H1 (cell line): ENCODE measurements at regions not wholly inside any gene's neighbourhood (a gene's known extent, or its start where the extent isn't known, plus 50 kb on each side); places are given as distances from the start of the nearest gene placed in this dataset.

Experiments
- CTCF ChIA-PET: fragments of 300-600 bp; sonication (Branson Sonifier 250); formaldehyde crosslinking; loops from one replicate; lab custom pipeline; 2021; ENCODE audit not compliant: partially characterized antibody; lab: Charles Lee
- POLR2A ChIA-PET: fragments of 300-600 bp; sonication (Branson Sonifier 250); formaldehyde crosslinking; loops from one replicate; lab custom pipeline; 2021; ENCODE audit warnings: inconsistent platforms; ENCODE audit not compliant: partially characterized antibody; lab: Charles Lee
- DNase-seq, 2 experiments: peaks; one replicate each; pipeline versions ENCODE4 v3.0.0 to v3.0.0-alpha.2; 2010 to 2022; ENCODE audit warnings: low spot score in 2 of 2, low read depth in 1 of 2, mixed read lengths in 1 of 2
- FAIRE-seq: peaks from 2 replicates; lab custom pipeline; 2011; peaks lifted over from hg19 to GRCh38; lab: Jason Lieb, UNC
- H2AFZ ChIP-seq: 2 replicates; pipeline ENCODE4 v1.8.1; 2012; ENCODE audit warnings: low read length, inconsistent platforms
- H2AK5ac ChIP-seq: 2 replicates; pipeline ENCODE4 v1.6.1; 2013; ENCODE audit warnings: low read depth, low read length
- H2BK120ac ChIP-seq: replicated peaks from 2 replicates; pipeline ENCODE3; 2013; ENCODE audit warnings: low read depth, low read length, inconsistent platforms
- H2BK12ac ChIP-seq: 2 replicates; pipeline ENCODE4 v1.6.1; 2013; ENCODE audit warnings: low read depth, low read length
- H2BK15ac ChIP-seq: 2 replicates; pipeline ENCODE4 v1.6.1; 2013; ENCODE audit warnings: low read length
- H2BK20ac ChIP-seq: 2 replicates; pipeline ENCODE4 v1.6.1; 2013; ENCODE audit warnings: low read length
- H2BK5ac ChIP-seq: 2 replicates; pipeline ENCODE4 v1.6.1; 2013; ENCODE audit warnings: low read depth, low read length
- H3K14ac ChIP-seq: 2 replicates; pipeline ENCODE4 v1.6.1; 2013; ENCODE audit warnings: inconsistent platforms; ENCODE audit not compliant: insufficient read length
- H3K18ac ChIP-seq: 2 replicates; pipeline ENCODE4 v1.6.1; 2013; ENCODE audit warnings: low read length; ENCODE audit errors: extremely low read depth
- H3K23ac ChIP-seq: 2 replicates; pipeline ENCODE4 v1.6.1; 2013; ENCODE audit warnings: inconsistent platforms; ENCODE audit not compliant: insufficient read length
- H3K23me2 ChIP-seq: 2 replicates; pipeline ENCODE4 v1.6.1; 2013; ENCODE audit warnings: low read depth, low read length
- H3K27ac ChIP-seq: 2 replicates; pipeline ENCODE4 v1.6.1; 2011; ENCODE audit warnings: low read depth, low read length, inconsistent platforms
- H3K27me3 ChIP-seq, 4 experiments: replicated peaks in 1 of 4; 1 replicate in 1 of 4; 2 replicates in 3 of 4; pipeline versions ENCODE4 v1.6.1 to v1.8.1; 2011 to 2013; ENCODE audit warnings: low read length in 3 of 4, mild to moderate bottlenecking in 3 of 4, inconsistent platforms in 2 of 4, mixed read lengths in 2 of 4, moderate library complexity in 1 of 4; ENCODE audit not compliant: control insufficient read depth in 3 of 4, insufficient read depth in 3 of 4; ENCODE audit errors: extremely low read depth in 1 of 4
- H3K36me3 ChIP-seq, 4 experiments: 2 replicates each; pipeline versions ENCODE4 v1.6.1 to v1.8.1; 2011 to 2013; ENCODE audit warnings: mild to moderate bottlenecking in 4 of 4, low read length in 3 of 4, moderate library complexity in 2 of 4, control low read depth in 1 of 4, inconsistent platforms in 1 of 4; ENCODE audit not compliant: insufficient read depth in 4 of 4, control insufficient read depth in 2 of 4
- H3K4ac ChIP-seq: replicated peaks from 2 replicates; pipeline ENCODE3; 2013; ENCODE audit warnings: low read length, low read depth, mixed read lengths, inconsistent platforms; ENCODE audit not compliant: insufficient read length
- H3K4me1 ChIP-seq, 4 experiments: replicated peaks in 1 of 4; 1 replicate in 1 of 4; 2 replicates in 3 of 4; pipeline versions ENCODE4 v1.6.1 to v1.8.1; 2011 to 2013; ENCODE audit warnings: low read length in 3 of 4, inconsistent platforms in 2 of 4, mixed read lengths in 1 of 4; ENCODE audit not compliant: insufficient read depth in 4 of 4, control insufficient read depth in 3 of 4
- H3K4me2 ChIP-seq, 2 experiments: 2 replicates each; pipeline versions ENCODE4 v1.6.1 to v1.8.1; 2011 to 2013; ENCODE audit warnings: low read depth in 2 of 2, low read length in 2 of 2, control low read depth in 1 of 2, inconsistent platforms in 1 of 2, mild to moderate bottlenecking in 1 of 2; ENCODE audit not compliant: insufficient read depth in 1 of 2
- H3K4me3 ChIP-seq, 4 experiments: fragments of 200-600, 300-600 bp in 1 of 4; sonication (generic), shearing (Covaris generic), sonication (Bioruptor Twin) in 1 of 4; 2 replicates each; pipeline versions ENCODE4 v1.5.1 to v1.8.1; 2011 to 2016; ENCODE audit warnings: low read length in 4 of 4, low read depth in 3 of 4, control low read depth in 2 of 4, inconsistent platforms in 2 of 4, mild to moderate bottlenecking in 2 of 4, mixed read lengths in 1 of 4, moderate library complexity in 1 of 4; ENCODE audit not compliant: insufficient read depth in 2 of 4; ENCODE audit errors: extremely low read depth in 1 of 4
- H3K56ac ChIP-seq: replicated peaks from 2 replicates; pipeline ENCODE3; 2013; ENCODE audit warnings: low read depth, mild to moderate bottlenecking, mixed read lengths, low read length, inconsistent platforms; ENCODE audit not compliant: insufficient read length
- H3K79me1 ChIP-seq: 2 replicates; pipeline ENCODE4 v1.6.1; 2013; ENCODE audit warnings: low read depth, low read length, control low read depth
- H3K79me2 ChIP-seq, 2 experiments: 2 replicates each; pipeline versions ENCODE4 v1.6.1 to v1.8.1; 2012 to 2013; ENCODE audit warnings: low read length in 2 of 2, mild to moderate bottlenecking in 2 of 2, inconsistent platforms in 1 of 2; ENCODE audit not compliant: insufficient read depth in 2 of 2, control insufficient read depth in 1 of 2
- H3K9ac ChIP-seq, 4 experiments: replicated peaks in 1 of 4; 1 replicate in 1 of 4; 2 replicates in 3 of 4; pipeline versions ENCODE4 v1.6.1 to v1.8.1; 2011 to 2013; ENCODE audit warnings: low read depth in 3 of 4, low read length in 3 of 4, control low read depth in 2 of 4, mild to moderate bottlenecking in 2 of 4, moderate library complexity in 2 of 4, inconsistent platforms in 1 of 4; ENCODE audit errors: extremely low read depth in 1 of 4
- H3K9me3 ChIP-seq, 2 experiments: 2 replicates each; pipeline versions ENCODE4 v1.6.1 to v1.8.1; 2012 to 2013; ENCODE audit warnings: mild to moderate bottlenecking in 2 of 2, moderate library complexity in 2 of 2, control low read depth in 1 of 2, inconsistent platforms in 1 of 2, low read depth in 1 of 2, low read length in 1 of 2, mixed read lengths in 1 of 2; ENCODE audit not compliant: insufficient read depth in 2 of 2
- H4K20me1 ChIP-seq, 2 experiments: replicated peaks in 1 of 2; 2 replicates each; pipeline versions ENCODE3 to v1.8.1; 2011 to 2013; ENCODE audit warnings: inconsistent platforms in 2 of 2, low read length in 2 of 2, mild to moderate bottlenecking in 1 of 2; ENCODE audit not compliant: insufficient read depth in 2 of 2, control insufficient read depth in 1 of 2
- H4K5ac ChIP-seq: 2 replicates; pipeline ENCODE4 v1.6.1; 2013; ENCODE audit warnings: low read length, low read depth, mixed read lengths, inconsistent platforms; ENCODE audit not compliant: insufficient read length
- H4K8ac ChIP-seq: 2 replicates; pipeline ENCODE4 v1.8.0; 2013; ENCODE audit warnings: mild to moderate bottlenecking, moderate library complexity, low read length, inconsistent platforms; ENCODE audit not compliant: insufficient read depth; ENCODE audit errors: extremely low read depth
- H4K91ac ChIP-seq: replicated peaks from 2 replicates; pipeline ENCODE3; 2013; ENCODE audit warnings: low read length, mixed read lengths, inconsistent platforms; ENCODE audit not compliant: insufficient read length
- ATF3 ChIP-seq: IDR thresholded peaks from 2 replicates; pipeline ENCODE4 v1.6.1; 2011; ENCODE audit warnings: low read depth, mild to moderate bottlenecking, low read length; ENCODE audit not compliant: insufficient read depth
- CEBPB ChIP-seq: IDR thresholded peaks from 2 replicates; pipeline ENCODE4 v1.6.1; 2012; ENCODE audit warnings: low read depth, low read length
- SAP30 ChIP-seq: fragments of 300-600 bp; sonication (generic); IDR thresholded peaks from 2 replicates; pipeline ENCODE4 v1.7.1; 2012; ENCODE audit warnings: low read length, moderate library complexity, mild to moderate bottlenecking, inconsistent platforms; ENCODE audit not compliant: insufficient read depth, insufficient replicate concordance
- SP4 ChIP-seq: IDR thresholded peaks from 2 replicates; pipeline ENCODE4 v1.6.1; 2012; ENCODE audit warnings: low read length, inconsistent platforms
- WGBS, 2 experiments: shearing (Covaris generic) in 1 of 2; methylation state at CpG; one replicate each; pipeline versions ENCODE4 v1.1.6 to v1.1.7; 2013 to 2015; ENCODE audit warnings: low lambda C conversion rate in 2 of 2, mixed read lengths in 2 of 2, inconsistent platforms in 1 of 2, low coverage in 1 of 2, missing lambda C conversion rate in 1 of 2; ENCODE audit not compliant: insufficient replicate concordance in 2 of 2, insufficient coverage in 1 of 2, insufficient read length in 1 of 2; ENCODE audit errors: extremely low coverage in 1 of 2, missing lambda C conversion rate in 1 of 2; 5-methylcytosine and 5-hydroxymethylcytosine counted together

DNA sequence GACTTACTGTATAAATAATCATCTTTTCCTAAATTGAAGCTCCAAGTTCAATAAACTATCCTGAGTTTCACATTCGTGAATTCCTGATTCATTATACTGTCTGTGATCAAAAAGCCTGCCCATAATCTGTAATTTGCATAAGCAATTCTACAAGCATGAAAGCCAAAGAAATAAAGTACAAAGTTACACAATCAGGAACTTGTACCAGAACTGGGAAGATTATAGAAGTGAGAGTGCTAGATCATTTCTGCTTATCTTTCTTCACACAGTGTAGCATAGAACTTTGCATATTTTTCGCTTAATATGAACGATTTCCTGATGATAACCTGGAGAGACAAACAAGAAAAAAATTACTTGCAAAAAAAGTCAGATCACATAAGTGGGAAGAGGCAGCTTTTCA lies 308.2 kb downstream of the C12orf50 start:
- POLR2A ChIA-PET = no interaction called here

More for the DNA sequence above, 308.2 kb downstream of the C12orf50 start:
- H3K14ac ChIP-seq = no peak overlapping the region
- H4K91ac ChIP-seq = no peak overlapping the region
- no peaks in the 10 kb centered on the region for H3K4me1 ChIP-seq
- no peak overlapping the region for H3K9ac ChIP-seq
- H3K27ac ChIP-seq = no peak overlapping the region
- no peak overlapping the region for H2BK15ac ChIP-seq
- no peak overlapping the region for H3K4me2 ChIP-seq
- H3K27me3 ChIP-seq = no peaks in the 10 kb centered on the region
- no peak overlapping the region for H3K4me3 ChIP-seq
- TF ChIP-seq CEBPB (no peak), SAP30 (no peak), ATF3 (no peak), SP4 (no peak)
- H4K5ac ChIP-seq = no peak overlapping the region
- H3K56ac ChIP-seq = no peak overlapping the region
- H2BK120ac ChIP-seq = no peak overlapping the region
- no peak for DNase-seq
- no peaks in the 10 kb centered on the region for H4K20me1 ChIP-seq
- H3K4ac ChIP-seq = no peak overlapping the region
- H3K18ac ChIP-seq = no peak overlapping the region
- H2BK5ac ChIP-seq = no peak overlapping the region
- no peaks in the 10 kb centered on the region for H3K23me2 ChIP-seq
- FAIRE-seq = no peak
- no peaks in the 10 kb centered on the region for H3K79me1 ChIP-seq
- no peaks in the 10 kb centered on the region for H3K79me2 ChIP-seq
- no peaks in the 10 kb centered on the region for H3K36me3 ChIP-seq
- WGBS, 2 experiments = 95% methylated on average over 3 of the region's 3 CpGs; no CpG with 5 or more reads in 1 of the 2 experiments
- no peak overlapping the region for H2BK20ac ChIP-seq
- no peak overlapping the region for H2BK12ac ChIP-seq
- H2AK5ac ChIP-seq = no peak overlapping the region
- no peak overlapping the region for H3K23ac ChIP-seq
- H3K9me3 ChIP-seq = no peaks in the 10 kb centered on the region
- no peak overlapping the region for H4K8ac ChIP-seq
- CTCF ChIA-PET = no interaction called here
- no peak overlapping the region for H2AFZ ChIP-seq
